CD4-positive, alpha-beta T cell (primary cell): ENCODE measurements at regions not wholly inside any gene's neighbourhood (a gene's known extent, or its start where the extent isn't known, plus 50 kb on each side); places are given as distances from the start of the nearest gene placed in this dataset.

Experiments
- ATAC-seq: fragments of 200-7000 bp; cut with Tn5 transposase; one replicate; pipeline ENCODE4 v1.10.0; 2022; ENCODE audit warnings: mild to moderate bottlenecking; ENCODE audit not compliant: poor library complexity
- CTCF ChIA-PET: fragments of 350-600 bp; sonication (Branson Sonifier 250); formaldehyde crosslinking; loops from one replicate; lab custom pipeline; 2021; ENCODE audit warnings: antibody characterized with exemption, inconsistent platforms; lab: Charles Lee
- POLR2A ChIA-PET: fragments of 350-600 bp; sonication (Branson Sonifier 250); formaldehyde crosslinking; loops from one replicate; lab custom pipeline; 2021; ENCODE audit warnings: antibody characterized with exemption, inconsistent platforms; lab: Charles Lee
- DNase-seq, 14 experiments: peaks; one replicate each; pipeline ENCODE4 v3.0.0-alpha.2; 2013 to 2020; ENCODE audit warnings: mixed read lengths in 2 of 14
- H3K27ac ChIP-seq, 2 donors: one replicate each; pipeline versions ENCODE4 v1.5.1 to v1.7.0; 2013; ENCODE audit warnings: low read length in 2 of 2, low read depth in 1 of 2, mild to moderate bottlenecking in 1 of 2
- H3K27me3 ChIP-seq, 2 experiments: 1 replicate in 1 of 2; 2 replicates in 1 of 2; pipeline versions ENCODE4 v1.6.1 to v1.7.0; 2013; ENCODE audit warnings: low read length in 2 of 2, control low read depth in 1 of 2, mild to moderate bottlenecking in 1 of 2, moderate library complexity in 1 of 2; ENCODE audit not compliant: insufficient read depth in 2 of 2, control insufficient read depth in 1 of 2
- H3K36me3 ChIP-seq: one replicate; pipeline ENCODE4 v1.6.1; 2013; ENCODE audit warnings: low read length, control low read depth; ENCODE audit not compliant: insufficient read depth
- H3K4me1 ChIP-seq: one replicate; pipeline ENCODE4 v1.6.1; 2013; ENCODE audit warnings: low read length, control low read depth; ENCODE audit not compliant: insufficient read depth
- H3K4me3 ChIP-seq: one replicate; pipeline ENCODE4 v1.5.1; 2013; ENCODE audit warnings: mild to moderate bottlenecking, low read length, moderate library complexity
- H3K9me3 ChIP-seq, 2 experiments: 1 replicate in 1 of 2; 2 replicates in 1 of 2; pipeline versions ENCODE4 v1.6.1 to v1.7.0; 2013; ENCODE audit warnings: low read length in 2 of 2, mild to moderate bottlenecking in 2 of 2, control low read depth in 1 of 2, moderate library complexity in 1 of 2; ENCODE audit not compliant: control insufficient read depth in 1 of 2, insufficient read depth in 1 of 2
- H3K27ac Mint-ChIP-seq: one replicate; pipeline ENCODE4 v1.8.0; 2020; ENCODE audit warnings: mixed read lengths
- H3K27me3 Mint-ChIP-seq: one replicate; pipeline ENCODE4 v1.8.0; 2021; ENCODE audit warnings: mixed read lengths
- H3K36me3 Mint-ChIP-seq: one replicate; pipeline ENCODE4 v1.8.0; 2021; ENCODE audit warnings: low read depth, mixed read lengths
- H3K4me1 Mint-ChIP-seq: one replicate; pipeline ENCODE4 v1.8.0; 2021; ENCODE audit warnings: low read depth, mixed read lengths
- H3K4me3 Mint-ChIP-seq: one replicate; pipeline ENCODE4 v1.8.0; 2020; ENCODE audit warnings: mild to moderate bottlenecking, mixed read lengths
- H3K9me3 Mint-ChIP-seq: one replicate; pipeline ENCODE4 v1.8.0; 2020; ENCODE audit warnings: mixed read lengths
- CTCF ChIP-seq: fragments of 200-600 bp; IDR thresholded peaks from one replicate; pipeline ENCODE4 v1.8.0; 2022; ENCODE audit warnings: antibody characterized with exemption, mild to moderate bottlenecking
- intact Hi-C, 2 experiments: fragments of 100-400 bp; cut with DNase I in 1 of 2; cut with micrococcal nuclease in 1 of 2; formaldehyde crosslinking; loops; one replicate each; pipeline versions ENCODE4 v1.15.1 to v1.9.0; 2023 to 2025; cut with DNase I, micrococcal nuclease

DNA sequence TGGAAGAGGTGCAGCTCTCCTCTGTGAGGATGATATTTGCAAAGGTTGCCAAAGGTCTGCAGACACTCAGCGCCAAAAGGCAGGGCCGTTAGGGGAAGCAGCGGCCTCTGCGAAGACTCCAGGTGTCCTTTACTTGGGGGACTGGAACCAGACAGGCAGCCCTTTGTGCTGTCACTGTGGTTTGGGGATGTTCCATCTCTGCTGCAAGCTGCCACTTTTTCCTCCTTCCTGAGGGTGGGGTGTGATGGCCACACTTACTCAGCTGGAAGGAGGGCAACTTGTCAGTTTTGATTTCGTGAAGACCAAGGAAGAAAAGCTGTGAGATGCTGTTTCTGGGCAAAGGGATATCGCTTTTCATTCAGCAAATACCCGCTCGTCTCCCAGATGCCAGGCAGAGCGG lies 96.5 kb upstream of the PRR5 start:
- ATAC-seq (no peak), DNase-seq (no peak)
- H3K27ac Mint-ChIP-seq: no peak overlapping the region
- H3K27ac ChIP-seq: no peak overlapping the region
- no peaks in the 10 kb centered on the region for H3K9me3 Mint-ChIP-seq
- ChIA-PET CTCF (no interaction called here), POLR2A (no interaction called here)
- H3K9me3 ChIP-seq: peaks cover 0 to 20% of the 10 kb centered on the region in 2 experiments
- H3K4me1 Mint-ChIP-seq: no peaks in the 10 kb centered on the region
- peaks cover 19% of the 10 kb centered on the region for H3K27me3 Mint-ChIP-seq
- no peak overlapping the region for H3K4me3 ChIP-seq
- H3K27me3 ChIP-seq: peaks cover 6 to 13% of the 10 kb centered on the region in 2 experiments
- no peak for TF ChIP-seq CTCF
- intact Hi-C loops: no loop called here
- H3K4me1 ChIP-seq: no peaks in the 10 kb centered on the region
- H3K4me3 Mint-ChIP-seq: no peak overlapping the region
- no peaks in the 10 kb centered on the region for H3K36me3 ChIP-seq
- no peaks in the 10 kb centered on the region for H3K36me3 Mint-ChIP-seq

- H3K9me3 ChIP-seq: peaks cover 0 to 17% of the 10 kb centered on the region in 2 experiments
- Mint-ChIP-seq H3K4me3 (no peak overlapping the region), H3K9me3 (no peaks in the 10 kb centered on the region), H3K27ac (no peak overlapping the region), H3K4me1 (no peaks in the 10 kb centered on the region), H3K27me3 (peaks cover 19% of the 10 kb centered on the region), H3K36me3 (no peaks in the 10 kb centered on the region)
- H3K4me1 ChIP-seq: no peaks in the 10 kb centered on the region
- ChIA-PET CTCF (no interaction called here), POLR2A (no interaction called here)
- peaks cover 6 to 13% of the 10 kb centered on the region in 2 experiments for H3K27me3 ChIP-seq
- H3K4me3 ChIP-seq: no peak overlapping the region
- no peak overlapping the region for H3K27ac ChIP-seq
- no peaks in the 10 kb centered on the region for H3K36me3 ChIP-seq
- no peak for TF ChIP-seq CTCF
- intact Hi-C loops: no loop called here
- DNase-seq (no peak), ATAC-seq (no peak)
Measured at GRCh38 chr22:44604991-44605390, 97.0 kb upstream of the PRR5 start.

GRCh38 chr22:44604455-44604854 lies 97.5 kb upstream of the PRR5 start:
- H3K27me3 ChIP-seq: peaks cover 6 to 13% of the 10 kb centered on the region in 2 experiments
- ChIA-PET CTCF (no interaction called here), POLR2A (no interaction called here)
- peaks cover 19% of the 10 kb centered on the region for H3K27me3 Mint-ChIP-seq
- ATAC-seq: no peak
- H3K36me3 Mint-ChIP-seq: no peaks in the 10 kb centered on the region
- peaks cover 0 to 12% of the 10 kb centered on the region in 2 experiments for H3K9me3 ChIP-seq
- no peaks in the 10 kb centered on the region for H3K36me3 ChIP-seq
- H3K4me3 ChIP-seq: no peak overlapping the region
- no peaks in the 10 kb centered on the region for H3K9me3 Mint-ChIP-seq
- no peaks in the 10 kb centered on the region for H3K4me1 Mint-ChIP-seq
- no peak for TF ChIP-seq CTCF
- DNase-seq: no peak
- H3K4me3 Mint-ChIP-seq: no peak overlapping the region
- no peak overlapping the region for H3K27ac Mint-ChIP-seq
- no peak overlapping the region for H3K27ac ChIP-seq
- H3K4me1 ChIP-seq: no peaks in the 10 kb centered on the region
- intact Hi-C loops: no loop called here
